ENCODE measurements at regions not wholly inside any gene's neighbourhood (a gene's known extent, or its start where the extent isn't known, plus 50 kb on each side); places are given as distances from the start of the nearest gene placed in this dataset.

DNA sequence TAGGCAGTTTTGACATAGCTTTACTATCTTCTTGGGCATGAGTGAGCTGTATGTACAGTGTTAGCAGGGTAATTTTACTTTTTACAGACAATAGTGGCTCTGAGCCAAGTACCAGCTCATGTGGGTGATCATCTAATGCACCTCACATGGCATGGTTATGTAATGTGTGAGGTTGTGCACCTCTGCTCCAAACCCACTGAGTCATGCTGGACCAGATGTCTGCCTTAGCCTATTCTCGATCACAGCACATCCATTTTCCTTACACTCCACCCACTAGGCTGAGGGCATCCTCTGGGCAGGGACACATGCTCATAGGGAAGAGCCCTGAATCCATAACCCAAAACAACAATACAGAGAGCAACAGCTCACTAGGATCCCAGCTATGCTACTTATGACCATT is 71.6 kb upstream of the FBXL4 start:
- Histone ChIP-seq H3K9me3 (ENCODE audit: low read length) (no peaks in the 10 kb centered on the region), H3K4me3 (replicated peaks in 1 of 3; ENCODE audit: insufficient read depth in 1 of 3, low read depth in 2 of 3, low read length in 3 of 3) (no peak overlapping the region), H2AFZ (ENCODE audit: low read length) (no peak overlapping the region), H3K4me1 (ENCODE audit: insufficient read depth, low read length) (no peaks in the 10 kb centered on the region), H4K20me1 (ENCODE audit: insufficient read depth, low read length) (no peaks in the 10 kb centered on the region), H3K4me2 (ENCODE audit: low read depth, low read length) (no peak overlapping the region), H3K36me3 (replicated peaks in 1 of 2; ENCODE audit: control insufficient read depth in 1 of 2, insufficient read depth in 2 of 2, low read length in 2 of 2) (no peaks in the 10 kb centered on the region), H3K9ac (ENCODE audit: insufficient read depth, low read depth, low read length) (no peak overlapping the region), H3K79me2 (ENCODE audit: insufficient read depth, low read length) (no peaks in the 10 kb centered on the region), H3K27ac (ENCODE audit: extremely low read length, insufficient read depth, low read length) (no peak overlapping the region), H3K27me3 (ENCODE audit: control insufficient read depth in 1 of 2, insufficient read depth in 2 of 2, low read length in 2 of 2) (no peaks in the 10 kb centered on the region)
- BruUV-seq (replicated peaks): no TSS peak
- DNase-seq (ENCODE audit: low spot score) (no peak), ATAC-seq (no peak), FAIRE-seq (no peak)
- ChIA-PET CTCF (ENCODE audit: low intra/inter-chr PET ratio, low total read pairs) (no interaction called here), POLR2A (no interaction called here)
- in situ Hi-C loops (cut with HindIII; ENCODE audit: extremely low pct_ligation_motif_present, low pct_unique_long_range_greater_than_20kb): no loop called here
- TF ChIP-seq SP140L (CRISPR knock-in tag; IDR thresholded peaks at IDR 0.05; ENCODE audit: borderline replicate concordance) (no peak), ZNF780A (CRISPR knock-in tag; IDR thresholded peaks at IDR 0.05) (no peak)
- WGBS (ENCODE audit: low lambda C conversion rate): 0% methylated on average over 1 of the region's 1 CpG
- intact Hi-C loops (cut with micrococcal nuclease; ENCODE audit: unreplicated experiment): no loop called here

- BruUV-seq (replicated peaks): no TSS peak
- ATAC-seq (no peak), DNase-seq (ENCODE audit: low spot score) (no peak), FAIRE-seq (no peak)
- intact Hi-C loops (cut with micrococcal nuclease; ENCODE audit: unreplicated experiment): no loop called here
- no peak overlapping the region for H3K4me3 ChIP-seq (replicated peaks in 1 of 3; ENCODE audit: insufficient read depth in 1 of 3, low read depth in 2 of 3, low read length in 3 of 3)
- H3K4me1 ChIP-seq (ENCODE audit: insufficient read depth, low read length): no peaks in the 10 kb centered on the region
- in situ Hi-C loops (cut with HindIII; ENCODE audit: extremely low pct_ligation_motif_present, low pct_unique_long_range_greater_than_20kb): no loop called here
- H3K27ac ChIP-seq (ENCODE audit: extremely low read length, insufficient read depth, low read length): no peak overlapping the region
- 0% methylated on average over 1 of the region's 1 CpG for WGBS (ENCODE audit: low lambda C conversion rate)
- no peak overlapping the region for H2AFZ ChIP-seq (ENCODE audit: low read length)
- no peak overlapping the region for H3K4me2 ChIP-seq (ENCODE audit: low read depth, low read length)
- H3K9me3 ChIP-seq (ENCODE audit: low read length): no peaks in the 10 kb centered on the region
- ChIA-PET POLR2A (no interaction called here), CTCF (ENCODE audit: low intra/inter-chr PET ratio, low total read pairs) (no interaction called here)
- no peaks in the 10 kb centered on the region for H4K20me1 ChIP-seq (ENCODE audit: insufficient read depth, low read length)
- H3K9ac ChIP-seq (ENCODE audit: insufficient read depth, low read depth, low read length): no peak overlapping the region
- no peaks in the 10 kb centered on the region for H3K79me2 ChIP-seq (ENCODE audit: insufficient read depth, low read length)
- no peaks in the 10 kb centered on the region for H3K36me3 ChIP-seq (replicated peaks in 1 of 2; ENCODE audit: control insufficient read depth in 1 of 2, insufficient read depth in 2 of 2, low read length in 2 of 2)
- H3K27me3 ChIP-seq (ENCODE audit: control insufficient read depth in 1 of 2, insufficient read depth in 2 of 2, low read length in 2 of 2): no peaks in the 10 kb centered on the region
- TF ChIP-seq, protein P1, sequence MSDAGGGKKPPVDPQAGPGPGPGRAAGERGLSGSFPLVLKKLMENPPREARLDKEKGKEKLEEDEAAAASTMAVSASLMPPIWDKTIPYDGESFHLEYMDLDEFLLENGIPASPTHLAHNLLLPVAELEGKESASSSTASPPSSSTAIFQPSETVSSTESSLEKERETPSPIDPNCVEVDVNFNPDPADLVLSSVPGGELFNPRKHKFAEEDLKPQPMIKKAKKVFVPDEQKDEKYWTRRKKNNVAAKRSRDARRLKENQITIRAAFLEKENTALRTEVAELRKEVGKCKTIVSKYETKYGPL (CRISPR knock-in tag; IDR thresholded peaks at IDR 0.05): no peak
- no peak for TF ChIP-seq NR2C2 (CRISPR knock-in tag; IDR thresholded peaks at IDR 0.05; ENCODE audit: borderline replicate concordance)
- TF ChIP-seq ATF6 (CRISPR knock-in tag; conservative IDR thresholded peaks at IDR 0.05): no peak
- TF ChIP-seq FOSL1 (CRISPR knock-in tag; IDR thresholded peaks at IDR 0.05; ENCODE audit: borderline replicate concordance): no peak
- TF ChIP-seq ZNF274 (CRISPR knock-in tag; IDR thresholded peaks at IDR 0.05): no peak
- TF ChIP-seq, protein P2, sequence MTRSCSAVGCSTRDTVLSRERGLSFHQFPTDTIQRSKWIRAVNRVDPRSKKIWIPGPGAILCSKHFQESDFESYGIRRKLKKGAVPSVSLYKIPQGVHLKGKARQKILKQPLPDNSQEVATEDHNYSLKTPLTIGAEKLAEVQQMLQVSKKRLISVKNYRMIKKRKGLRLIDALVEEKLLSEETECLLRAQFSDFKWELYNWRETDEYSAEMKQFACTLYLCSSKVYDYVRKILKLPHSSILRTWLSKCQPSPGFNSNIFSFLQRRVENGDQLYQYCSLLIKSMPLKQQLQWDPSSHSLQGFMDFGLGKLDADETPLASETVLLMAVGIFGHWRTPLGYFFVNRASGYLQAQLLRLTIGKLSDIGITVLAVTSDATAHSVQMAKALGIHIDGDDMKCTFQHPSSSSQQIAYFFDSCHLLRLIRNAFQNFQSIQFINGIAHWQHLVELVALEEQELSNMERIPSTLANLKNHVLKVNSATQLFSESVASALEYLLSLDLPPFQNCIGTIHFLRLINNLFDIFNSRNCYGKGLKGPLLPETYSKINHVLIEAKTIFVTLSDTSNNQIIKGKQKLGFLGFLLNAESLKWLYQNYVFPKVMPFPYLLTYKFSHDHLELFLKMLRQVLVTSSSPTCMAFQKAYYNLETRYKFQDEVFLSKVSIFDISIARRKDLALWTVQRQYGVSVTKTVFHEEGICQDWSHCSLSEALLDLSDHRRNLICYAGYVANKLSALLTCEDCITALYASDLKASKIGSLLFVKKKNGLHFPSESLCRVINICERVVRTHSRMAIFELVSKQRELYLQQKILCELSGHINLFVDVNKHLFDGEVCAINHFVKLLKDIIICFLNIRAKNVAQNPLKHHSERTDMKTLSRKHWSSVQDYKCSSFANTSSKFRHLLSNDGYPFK (CRISPR knock-in tag; IDR thresholded peaks at IDR 0.05; ENCODE audit: borderline replicate concordance): no peak
- TF ChIP-seq ZNF607 (CRISPR knock-in tag; IDR thresholded peaks at IDR 0.05; ENCODE audit: borderline replicate concordance): no peak
- TF ChIP-seq ZNF430 (CRISPR knock-in tag; IDR thresholded peaks at IDR 0.05): no peak
- TF ChIP-seq CC2D1A (CRISPR knock-in tag; IDR thresholded peaks at IDR 0.05): no peak
- no peak for TF ChIP-seq ZNF777 (CRISPR knock-in tag; IDR thresholded peaks at IDR 0.05)
- TF ChIP-seq DR1 (CRISPR knock-in tag; IDR thresholded peaks at IDR 0.05): no peak
- TF ChIP-seq MAFF (IDR thresholded peaks at IDR 0.05; ENCODE audit: low read depth, low read length): no peak
- TF ChIP-seq FOXO1 (CRISPR knock-in tag; IDR thresholded peaks at IDR 0.05): no peak
- no peak for TF ChIP-seq ZNF3 (CRISPR knock-in tag; IDR thresholded peaks at IDR 0.05)
Observed at GRCh38 chr6:99017150-99017549, 69.4 kb upstream of the FBXL4 start.
